GM19238 (cell line): ENCODE measurements at regions not wholly inside any gene's neighbourhood (a gene's known extent, or its start where the extent isn't known, plus 50 kb on each side); places are given as distances from the start of the nearest gene placed in this dataset.

ENCODE experiments used
- DNase-seq: peaks from one replicate; pipeline ENCODE4 v3.0.0; 2011; ENCODE audit warnings: low spot score; ENCODE audit not compliant: insufficient read length

DNA sequence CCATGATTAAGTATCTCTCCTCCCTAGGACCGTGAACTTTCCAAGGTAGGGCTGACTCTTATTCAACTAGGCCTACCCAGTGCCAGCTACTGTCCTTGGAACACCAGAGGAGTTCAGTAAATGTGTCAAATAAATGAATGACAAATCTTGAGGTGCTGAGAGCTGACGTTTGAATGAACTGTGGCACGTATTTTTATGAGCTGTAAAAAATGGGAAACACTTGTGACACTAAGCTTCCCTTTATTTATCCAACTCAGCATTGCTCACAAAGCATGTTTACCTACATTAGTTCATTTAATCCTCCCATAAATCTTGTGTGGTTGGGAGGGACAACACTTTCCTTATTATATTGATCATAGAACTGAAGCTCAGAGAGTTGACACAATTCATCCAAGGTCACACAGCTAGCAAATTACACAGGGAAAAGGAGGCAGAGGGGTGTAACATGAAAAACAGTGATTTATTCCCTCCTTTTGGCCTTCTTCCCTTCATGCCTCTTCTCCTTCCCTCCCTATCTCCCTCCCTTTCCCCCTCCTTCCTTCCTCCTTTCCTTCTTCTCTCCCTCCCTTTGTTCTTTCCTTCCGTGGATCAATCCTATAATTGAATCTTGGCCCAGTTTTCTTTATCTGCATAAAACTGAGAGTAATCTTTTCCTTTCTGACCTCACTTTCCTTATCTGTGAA lies 412.6 kb downstream of the DMRT2 start:
- DNase-seq: no peak

DNA sequence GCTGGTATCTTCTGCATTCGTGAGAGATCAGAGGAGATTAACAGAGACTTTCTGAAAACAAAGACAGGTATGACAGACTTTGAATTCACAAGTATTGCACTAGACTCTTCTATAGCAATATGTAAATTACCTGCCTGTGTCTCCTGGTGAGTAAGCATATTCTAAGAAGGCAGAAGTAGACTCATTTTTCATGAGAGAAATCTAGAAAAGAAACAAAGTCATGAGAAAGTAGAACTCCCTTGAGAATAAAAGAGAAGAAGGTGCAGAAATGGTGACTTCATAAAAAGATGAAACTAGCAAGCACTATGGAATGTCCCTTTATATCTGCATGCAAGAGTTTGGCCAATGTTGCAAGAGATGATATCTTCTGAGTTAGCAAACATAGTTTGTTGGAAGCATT lies 419.8 kb downstream of the DMRT2 start:
- DNase-seq: no peak

DNA sequence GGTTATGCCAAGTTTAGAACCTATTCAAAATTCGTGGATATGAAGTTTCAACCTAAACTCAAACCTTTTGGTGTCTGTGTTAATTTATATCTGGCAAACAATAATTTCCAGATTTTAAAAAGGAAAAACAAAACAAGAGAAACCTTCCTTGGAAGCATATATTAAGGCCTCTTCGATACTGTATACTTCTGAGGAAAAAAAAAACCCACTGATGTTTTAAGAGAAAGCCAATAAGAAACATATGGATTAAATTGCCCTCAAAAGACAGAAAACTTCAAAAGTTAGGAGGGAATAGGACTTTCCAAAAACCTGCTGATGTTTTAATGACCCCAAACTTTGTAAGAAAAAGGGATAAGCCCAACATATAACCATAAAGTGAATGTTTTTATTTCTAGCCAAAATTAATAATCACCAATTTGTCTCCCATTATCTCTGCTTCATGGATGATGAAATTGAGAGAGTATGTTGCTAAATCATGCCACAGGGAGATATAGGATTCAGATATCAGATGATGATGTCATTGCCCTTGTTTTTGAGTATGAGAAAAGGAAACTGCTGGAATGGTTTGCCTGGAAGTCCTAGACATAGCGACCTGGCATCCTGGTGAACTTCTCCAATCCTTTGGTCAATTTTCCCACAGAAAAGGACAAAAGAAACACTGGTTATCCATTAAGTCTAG lies 423.9 kb downstream of the DMRT2 start:
- DNase-seq: no peak

DNA sequence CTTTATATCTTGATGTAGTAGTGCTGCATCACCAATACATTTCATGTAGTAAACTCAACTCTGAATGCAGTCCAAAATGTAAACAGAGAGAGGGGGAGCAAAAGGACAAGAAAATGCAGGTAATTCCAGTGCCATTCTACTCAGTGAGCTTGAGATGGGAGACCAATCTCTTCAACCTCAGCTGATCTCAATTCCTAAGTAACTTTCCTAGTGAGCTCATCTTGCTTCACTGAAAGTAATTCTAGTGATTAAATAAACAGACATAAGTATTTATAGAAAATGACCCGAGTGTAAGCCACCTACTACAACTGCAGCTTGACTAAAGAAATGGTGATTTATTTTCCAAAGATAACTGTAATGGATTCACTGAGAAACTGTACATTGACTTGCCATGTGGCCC lies 424.5 kb downstream of the DMRT2 start:
- no peak for DNase-seq

DNA sequence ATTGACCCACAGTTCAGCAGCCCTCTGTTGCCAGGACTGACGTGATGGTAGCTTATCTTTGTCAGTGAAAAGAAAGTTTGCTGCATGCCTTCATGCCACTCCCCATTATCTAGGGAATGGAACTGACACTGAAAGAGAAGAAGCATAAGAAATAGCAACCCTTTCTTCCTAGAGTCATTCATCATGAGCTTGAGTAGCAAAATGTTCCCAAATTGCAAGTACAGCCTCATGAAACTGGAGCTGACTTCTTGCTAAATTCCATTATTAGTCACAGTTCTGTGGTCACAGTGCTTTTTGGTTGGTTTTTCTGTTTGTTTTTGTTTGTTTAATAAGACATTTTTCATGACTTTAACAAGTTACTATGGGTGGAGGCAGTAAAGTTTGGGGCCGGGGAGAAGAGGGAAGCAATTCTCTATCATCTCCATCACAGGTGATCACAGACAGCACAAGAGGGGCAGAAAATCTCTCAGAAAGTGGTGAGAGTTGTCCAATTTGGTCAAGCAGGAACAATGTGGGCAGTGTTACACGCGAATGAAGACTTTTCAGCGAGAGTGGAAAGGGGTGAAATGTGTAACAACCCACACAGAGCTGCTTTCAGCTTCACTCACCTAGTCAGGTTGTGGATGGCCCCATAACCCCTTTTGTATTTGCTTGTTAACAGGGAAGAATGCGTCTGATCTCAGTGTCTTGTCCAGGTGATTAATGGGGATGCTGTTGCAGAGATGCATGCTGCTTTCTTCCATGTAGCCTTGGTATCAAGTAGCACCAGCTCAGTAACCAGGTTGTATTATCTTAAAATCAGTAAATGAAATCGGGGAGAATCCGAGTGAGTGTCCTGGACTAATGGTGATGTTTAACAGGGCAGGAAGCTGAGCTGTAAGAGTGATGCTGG lies 440.4 kb downstream of the DMRT2 start:
- no peak for DNase-seq

DNA sequence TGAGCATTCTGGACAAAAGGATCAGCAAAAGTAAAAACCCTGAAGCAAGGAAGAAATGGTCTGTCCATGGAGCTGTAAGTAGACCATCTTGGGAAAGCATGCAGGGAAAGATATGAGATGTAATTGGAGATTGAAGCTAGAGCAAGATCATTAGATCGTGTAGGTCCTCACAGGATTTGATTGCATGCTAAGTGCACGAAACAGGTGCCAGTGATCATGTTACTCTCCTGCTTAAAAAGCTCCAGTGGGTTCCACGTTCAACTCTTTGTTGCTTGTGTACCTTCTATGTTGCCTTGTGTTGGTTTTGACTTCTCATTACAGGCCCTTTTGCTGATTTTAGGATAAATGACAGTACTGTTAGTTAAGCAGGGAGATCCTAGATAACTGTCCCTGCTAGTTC lies 442.0 kb downstream of the DMRT2 start:
- no peak for DNase-seq

DNA sequence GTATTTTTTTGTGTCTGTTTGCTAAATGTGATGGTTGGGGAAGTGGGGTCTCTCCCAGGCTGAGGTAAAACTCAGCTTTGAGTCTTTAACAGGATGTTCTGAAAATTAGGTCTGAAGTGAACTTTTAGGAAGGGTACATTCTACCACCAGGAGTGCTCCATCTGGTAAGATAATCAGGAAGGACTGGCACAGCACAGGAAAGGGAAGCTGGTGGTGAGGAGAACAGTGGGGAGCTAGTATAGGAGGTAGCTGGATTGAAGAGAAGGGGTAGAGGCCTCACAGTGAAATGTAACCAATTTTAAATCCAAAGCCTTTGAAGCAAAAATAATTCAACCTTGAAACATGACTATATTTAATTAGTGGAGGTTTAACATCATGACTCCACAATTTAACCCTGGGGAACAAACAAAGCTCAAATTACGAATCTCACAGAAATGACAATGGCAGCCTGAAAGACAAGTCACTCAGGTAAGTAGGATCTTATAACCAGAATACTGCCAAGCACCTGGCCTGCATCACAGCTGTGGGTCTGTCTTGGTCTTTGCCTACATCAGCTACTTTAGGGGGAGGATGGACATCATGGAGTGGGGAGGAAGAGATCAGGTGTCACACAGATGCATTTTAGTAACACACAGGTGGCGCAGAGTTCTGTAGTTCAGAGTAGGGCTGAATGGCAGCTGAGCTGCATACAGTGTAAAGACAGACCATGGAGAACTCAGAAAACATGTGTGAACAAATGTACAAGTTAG lies 445.3 kb downstream of the DMRT2 start:
- DNase-seq: no peak

DNA sequence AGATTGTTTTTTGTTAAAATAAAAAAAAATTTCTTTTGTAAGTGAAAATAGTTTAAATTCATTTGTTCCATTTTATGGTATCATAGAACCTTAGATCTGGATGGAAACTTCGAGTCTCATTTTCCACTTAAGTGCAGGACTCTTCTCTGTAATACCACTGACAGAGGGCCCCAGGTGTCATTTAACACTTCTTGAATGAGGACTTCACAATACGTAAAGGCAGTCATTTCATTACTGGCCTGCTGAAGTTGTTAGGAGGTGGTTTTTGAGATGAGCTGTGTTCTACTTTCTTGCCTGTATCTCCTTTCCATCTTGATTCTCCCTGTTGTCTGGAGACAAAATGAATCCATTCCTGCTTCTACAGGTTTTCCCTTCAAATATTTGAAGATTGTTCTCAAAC lies 455.3 kb downstream of the DMRT2 start:
- no peak for DNase-seq

DNA sequence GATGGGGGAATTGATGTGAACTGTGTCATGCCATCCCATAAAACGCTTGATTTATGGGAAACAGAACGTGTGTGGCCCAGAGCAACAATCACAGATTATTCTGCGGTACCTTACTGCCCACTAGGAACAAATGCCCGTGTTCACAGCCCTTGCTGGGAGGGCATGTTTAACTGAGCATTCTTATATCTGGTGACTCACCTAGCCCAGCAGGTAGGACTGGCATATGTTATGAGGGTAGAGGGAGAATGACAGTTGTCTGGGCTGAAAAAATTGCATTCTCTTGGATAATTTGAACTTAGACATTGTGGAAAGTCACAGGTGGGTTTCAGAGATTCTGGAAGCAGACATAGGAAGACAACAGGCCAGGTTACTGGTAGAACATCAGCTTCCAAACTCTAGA lies 460.6 kb downstream of the DMRT2 start:
- DNase-seq: no peak

DNA sequence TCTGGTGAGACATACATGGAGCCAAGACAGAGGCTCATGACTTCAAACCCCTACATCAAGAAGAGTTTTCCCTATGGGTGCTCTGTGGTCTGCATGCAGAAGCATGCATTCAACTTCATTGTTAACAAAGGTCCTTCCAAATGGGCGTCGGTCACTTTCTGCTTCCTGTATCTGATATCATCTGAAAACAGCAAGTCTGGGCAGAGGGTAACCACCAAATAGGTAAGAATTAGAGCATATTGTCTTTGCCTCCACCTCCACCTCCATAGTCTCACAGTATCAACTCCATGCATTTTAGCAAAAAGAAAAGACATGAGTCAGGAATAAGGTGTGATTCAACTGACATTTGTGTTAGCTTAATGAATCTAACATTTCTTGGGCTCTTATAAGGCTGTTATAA lies 462.9 kb downstream of the DMRT2 start:
- no peak for DNase-seq

DNA sequence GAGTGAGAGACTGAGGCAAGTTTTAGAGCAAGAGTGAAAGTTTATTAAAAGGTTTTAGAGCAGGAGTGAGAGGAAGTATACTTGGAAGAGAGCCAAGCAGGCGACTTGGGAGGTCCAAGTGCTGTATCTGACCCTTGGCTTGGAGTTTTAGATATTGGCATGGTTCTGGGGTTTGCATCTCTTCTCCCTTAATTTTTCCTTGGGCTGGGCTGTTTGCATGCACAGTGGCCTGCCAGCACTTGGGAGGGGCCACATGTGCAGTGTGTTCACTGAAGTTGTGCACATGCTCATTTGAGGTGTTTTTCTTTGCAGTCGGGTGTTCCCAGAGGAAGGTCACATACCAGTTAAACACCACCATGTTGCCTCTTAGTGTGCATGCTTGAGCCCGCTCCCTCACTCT lies 464.1 kb downstream of the DMRT2 start:
- DNase-seq: no peak

DNA sequence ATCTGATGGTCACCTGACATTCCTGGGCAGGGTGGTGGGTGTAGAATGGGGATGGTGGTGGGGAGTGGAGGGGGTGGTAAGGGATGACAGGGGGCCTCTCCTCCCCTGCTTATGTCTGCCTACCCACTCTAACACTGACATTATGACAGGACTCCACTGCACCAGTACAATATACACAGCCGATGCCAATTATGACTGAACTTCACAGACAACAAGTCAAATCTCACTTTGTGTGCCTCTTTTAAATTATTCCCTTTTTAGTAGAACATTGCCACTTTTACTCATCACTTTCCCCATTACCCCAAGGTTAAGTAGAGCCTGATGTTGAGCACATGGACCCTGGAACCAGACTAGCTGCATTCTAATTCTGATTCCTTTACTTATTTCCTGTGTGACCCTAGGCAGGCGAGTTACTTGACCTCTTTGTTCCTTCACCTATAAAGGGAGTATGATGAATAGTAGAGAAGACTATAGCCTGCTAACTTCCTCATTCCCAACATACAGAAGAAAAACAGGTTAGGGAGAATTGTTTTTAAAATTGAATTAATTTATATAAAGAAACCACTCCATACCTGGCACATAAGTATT lies 464.7 kb downstream of the DMRT2 start:
- DNase-seq: no peak

DNA sequence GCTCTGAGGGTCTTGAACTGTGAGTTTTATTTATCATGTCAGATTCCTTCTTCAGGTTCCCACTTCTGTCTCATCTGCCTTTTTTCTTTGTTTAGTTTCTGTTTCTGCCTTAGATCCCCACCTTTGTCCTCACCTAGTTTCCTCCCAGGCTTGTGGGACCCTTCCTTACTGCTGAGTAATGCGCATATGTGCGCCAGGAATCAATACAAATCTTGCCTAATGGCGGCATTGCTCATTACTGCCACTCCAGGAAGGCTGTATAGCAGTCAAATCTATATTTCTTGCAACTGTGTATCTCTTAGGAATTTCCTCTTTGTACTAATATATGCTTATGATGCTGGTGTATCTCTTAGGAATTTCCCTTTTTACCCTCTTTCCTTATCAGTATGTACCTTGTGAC lies 465.4 kb downstream of the DMRT2 start:
- DNase-seq: no peak

DNA sequence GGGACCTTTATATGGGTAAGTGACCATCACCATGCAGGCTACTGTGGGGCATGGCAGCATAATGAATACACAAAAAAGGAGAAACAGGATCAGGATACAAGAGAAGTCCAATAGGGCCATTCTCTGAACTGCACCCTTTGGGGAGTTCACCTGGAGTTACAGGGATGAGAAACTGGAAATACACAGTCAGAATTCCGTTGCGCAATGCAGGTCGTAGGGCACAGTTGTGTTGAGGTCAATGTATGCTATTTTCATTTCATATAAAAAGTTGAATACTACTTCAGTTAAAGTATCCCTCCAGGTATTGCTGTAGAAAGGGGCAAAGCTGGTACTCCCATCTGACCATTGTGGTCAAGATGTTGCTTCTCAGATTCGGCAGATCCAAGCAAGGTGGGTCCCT lies 471.4 kb downstream of the DMRT2 start:
- DNase-seq: no peak

DNA sequence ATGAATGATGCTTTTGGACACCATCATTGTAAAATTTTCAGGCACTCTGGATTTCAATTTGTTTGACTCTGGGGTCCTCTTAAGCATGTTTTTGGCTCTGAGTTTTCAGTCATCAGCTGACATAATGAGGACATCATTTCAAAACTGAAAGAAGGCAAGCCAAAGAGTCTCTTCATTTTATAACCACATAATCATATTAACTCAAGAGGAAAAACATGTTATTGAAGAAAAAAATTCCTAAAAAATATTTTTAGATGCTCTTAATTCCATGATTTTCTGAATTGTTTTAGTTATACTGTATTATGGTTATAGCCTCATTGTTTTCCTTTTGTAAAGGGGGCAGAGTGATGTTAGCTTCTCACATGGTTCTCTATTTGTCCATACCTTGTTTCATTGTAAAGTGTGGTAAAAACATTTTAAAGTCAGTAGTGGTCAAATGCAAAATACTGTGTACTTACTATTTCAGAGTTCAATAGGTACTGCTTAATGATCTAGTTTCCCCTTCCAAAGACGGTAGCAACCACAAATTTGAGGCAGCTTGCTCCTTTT lies 472.1 kb downstream of the DMRT2 start:
- no peak for DNase-seq

DNA sequence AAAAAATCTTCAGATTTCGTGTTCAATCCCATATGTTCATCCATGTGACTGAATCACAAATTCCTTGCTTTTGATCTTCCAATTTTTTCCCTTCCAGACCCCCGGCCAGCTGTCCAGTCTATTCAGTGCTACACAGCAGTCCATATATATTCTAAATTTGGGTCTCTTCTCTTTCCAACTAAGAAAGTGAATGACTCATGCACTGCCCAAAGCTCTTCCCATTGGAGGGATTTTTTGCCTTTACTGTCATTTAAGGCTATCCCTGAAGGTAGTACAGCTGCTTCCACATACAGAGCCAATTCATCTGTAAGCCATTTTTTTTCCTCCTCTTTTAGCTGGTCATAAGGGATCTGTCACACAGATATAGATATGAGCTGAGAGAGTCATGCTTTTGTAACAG lies 478.3 kb downstream of the DMRT2 start:
- no peak for DNase-seq

DNA sequence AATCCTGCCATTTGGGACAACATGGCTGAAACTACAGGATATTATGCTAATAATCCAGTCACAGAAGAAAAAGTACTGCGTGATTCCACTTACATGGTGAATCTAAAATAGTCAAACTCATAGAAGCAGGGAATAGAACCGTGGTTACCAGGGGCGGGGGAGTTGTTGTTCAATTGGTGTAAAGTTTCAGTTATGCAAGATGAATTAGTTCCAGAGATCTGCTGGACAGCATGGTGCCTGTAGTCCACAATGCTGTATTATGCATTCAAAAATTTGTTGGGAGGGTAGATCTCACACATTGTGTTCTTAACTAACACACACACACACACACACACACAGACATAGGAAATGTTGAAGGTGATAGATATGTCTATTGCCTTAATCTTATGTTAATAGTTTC lies 480.5 kb downstream of the DMRT2 start:
- no peak for DNase-seq

DNA sequence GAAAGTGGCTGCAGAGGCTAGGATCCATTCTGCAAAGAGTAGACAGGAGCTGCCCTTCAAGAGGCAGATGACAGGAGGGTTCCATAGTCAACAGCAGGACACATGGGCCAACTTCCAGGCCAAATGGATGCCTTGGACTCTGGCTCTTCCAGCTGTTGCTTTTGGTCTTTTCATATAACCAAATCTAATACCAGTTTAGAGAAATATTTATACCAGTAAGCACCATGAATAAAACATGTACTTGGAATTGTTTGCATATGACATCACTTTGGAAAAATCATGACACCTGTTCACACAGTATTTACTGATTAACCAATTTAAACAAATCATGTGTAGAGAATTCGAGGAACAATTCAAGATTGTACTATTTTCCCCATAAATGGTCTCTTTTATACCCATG lies 481.3 kb downstream of the DMRT2 start:
- no peak for DNase-seq

DNA sequence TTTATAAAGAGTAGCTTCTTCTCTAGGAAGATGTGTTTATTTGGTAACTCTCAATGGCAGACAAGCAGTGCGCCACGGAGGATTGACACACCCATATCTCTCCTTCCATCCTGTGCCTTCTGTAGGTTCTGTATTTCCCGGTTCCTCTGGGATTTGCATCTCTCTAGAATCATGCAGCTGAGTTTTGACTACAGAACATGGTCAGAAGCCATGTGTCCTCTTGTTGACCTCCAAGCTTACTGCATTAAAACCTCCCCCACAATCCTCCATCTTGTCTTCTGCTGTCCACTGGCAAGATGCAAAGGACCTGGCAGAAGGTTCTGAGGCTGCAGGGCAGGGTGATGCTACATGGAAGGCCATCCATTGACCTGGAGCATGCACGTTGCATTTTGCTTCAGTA lies 482.0 kb downstream of the DMRT2 start:
- DNase-seq: no peak

DNA sequence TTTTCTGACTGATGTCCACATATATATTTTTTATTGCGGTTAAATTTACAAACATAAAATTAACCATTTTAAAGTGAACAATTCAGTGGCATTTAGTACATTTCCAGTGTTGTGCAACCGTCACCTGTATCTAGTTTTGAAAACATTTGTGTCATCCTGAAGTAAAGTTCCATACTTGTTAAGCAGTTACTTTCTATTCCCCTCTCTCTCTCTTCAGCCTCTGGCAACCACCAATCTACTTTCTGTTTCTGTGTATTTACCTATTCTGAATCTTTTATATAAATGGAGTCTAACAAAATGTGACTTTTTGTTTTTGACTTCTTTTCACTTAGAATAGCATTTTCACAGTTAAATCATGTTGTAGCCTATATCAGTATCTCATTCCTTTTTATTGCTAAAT lies 480.1 kb upstream of the SMARCA2 start:
- no peak for DNase-seq

DNA sequence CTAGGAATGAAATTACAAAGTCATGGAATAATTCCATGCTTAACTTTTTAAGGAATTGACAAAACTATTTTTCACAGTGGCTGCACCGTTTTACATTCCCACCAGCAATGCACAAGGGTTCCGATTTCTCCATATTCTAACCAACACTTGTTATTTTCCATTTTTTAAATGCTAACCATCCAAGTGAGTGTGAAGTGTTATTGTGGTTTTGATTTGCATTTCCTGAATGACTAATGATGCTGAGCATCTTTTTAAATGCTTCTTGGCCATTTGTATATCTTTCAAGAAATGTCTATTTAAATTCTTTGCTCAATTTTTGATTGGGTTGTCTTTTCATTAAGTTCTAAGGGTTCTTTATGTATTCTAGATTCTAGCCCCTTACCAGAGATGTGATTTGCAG lies 479.5 kb upstream of the SMARCA2 start:
- no peak for DNase-seq
